ENCODE measurements at regions not wholly inside any gene's neighbourhood (a gene's known extent, or its start where the extent isn't known, plus 50 kb on each side); places are given as distances from the start of the nearest gene placed in this dataset.
A peak's percentile ranks its signal among the peaks of the same experiment; 100 is the strongest.

DNA sequence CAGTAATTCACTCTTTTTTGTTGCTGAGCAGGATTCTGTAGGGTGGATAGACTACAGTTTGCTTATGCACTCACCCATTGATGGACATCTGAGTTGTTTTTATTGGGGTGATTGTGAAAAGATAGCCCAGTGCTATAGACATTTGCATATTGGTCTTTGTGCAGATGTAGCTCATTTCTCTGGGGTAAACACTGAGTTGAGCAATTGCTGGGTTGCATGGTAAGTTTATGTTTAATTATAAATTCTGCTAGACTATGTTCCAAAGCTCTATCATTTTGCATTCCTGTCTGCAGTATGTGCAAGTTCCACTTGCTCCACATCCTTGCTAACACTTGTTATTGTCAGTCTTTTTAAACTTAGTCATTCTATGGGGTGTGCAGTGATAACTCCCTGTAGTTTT, 65.4 kb upstream of the RFLNA start:
- intact Hi-C loops (cut with micrococcal nuclease): no loop called here
- no peak overlapping the region for H3K4me3 Mint-ChIP-seq
- peaks cover 35% of the 10 kb centered on the region for H3K4me1 Mint-ChIP-seq (ENCODE audit: low read depth)
- H3K27ac Mint-ChIP-seq: no peak overlapping the region
- H3K36me3 Mint-ChIP-seq (ENCODE audit: low read depth): no peaks in the 10 kb centered on the region
- H3K27me3 Mint-ChIP-seq: peaks cover 23% of the 10 kb centered on the region
- H3K9me3 Mint-ChIP-seq: peaks cover 13% of the 10 kb centered on the region

DNA sequence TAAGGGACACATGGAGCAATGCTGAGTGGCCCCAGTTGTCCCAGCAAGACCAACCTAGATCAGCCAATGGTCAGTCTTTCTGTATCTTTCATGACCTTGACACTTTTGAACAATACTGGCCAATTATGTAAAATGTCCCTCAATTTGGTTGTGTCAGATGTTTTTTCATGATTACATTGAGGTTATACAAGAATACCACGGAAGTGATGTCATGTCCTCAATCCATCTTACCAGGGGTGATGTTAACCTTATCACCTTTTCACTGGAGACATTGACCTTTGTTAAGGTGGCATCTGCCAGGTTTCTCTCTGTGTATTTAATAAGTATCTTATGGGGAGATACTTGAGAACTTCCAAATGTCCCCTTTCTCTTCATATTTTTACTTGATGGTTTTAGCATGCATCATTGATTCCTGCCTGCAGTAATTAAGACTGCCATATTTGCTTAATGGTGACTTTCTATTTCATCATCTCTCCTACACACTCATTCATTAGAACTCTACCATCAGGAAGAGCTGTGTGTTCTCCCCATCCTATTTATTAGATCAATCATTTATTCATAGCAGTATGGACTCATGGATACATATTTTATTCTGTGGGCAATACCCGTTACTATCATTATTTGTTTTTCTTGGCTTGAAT, 64.7 kb upstream of the RFLNA start:
- peaks cover 20% of the 10 kb centered on the region for H3K9me3 Mint-ChIP-seq

DNA sequence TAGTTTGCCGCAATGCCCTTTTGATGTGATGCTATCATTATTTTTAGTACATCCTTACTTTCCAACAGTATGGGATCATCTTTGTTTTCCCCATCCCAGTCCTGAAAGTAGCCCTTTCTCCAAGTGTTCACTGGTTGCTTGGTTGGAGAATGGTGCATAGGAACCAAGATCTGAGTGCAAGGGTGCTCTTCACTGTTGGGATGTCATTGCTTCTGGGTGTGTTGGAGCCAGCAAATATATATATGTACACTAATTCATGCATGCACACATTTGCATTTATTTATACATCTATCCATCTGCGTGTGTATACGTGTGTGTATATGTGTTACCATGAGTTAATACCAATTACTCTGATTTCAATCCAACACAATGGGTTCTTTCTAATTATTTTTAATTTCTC, 64.1 kb upstream of the RFLNA start:
- H3K4me1 Mint-ChIP-seq (ENCODE audit: low read depth): peaks cover 46% of the 10 kb centered on the region
- H3K9me3 Mint-ChIP-seq: peaks cover 22% of the 10 kb centered on the region
- H3K27me3 Mint-ChIP-seq: peaks cover 17% of the 10 kb centered on the region
- H3K4me3 Mint-ChIP-seq: no peak overlapping the region
- no peak overlapping the region for H3K27ac Mint-ChIP-seq
- no peaks in the 10 kb centered on the region for H3K36me3 Mint-ChIP-seq (ENCODE audit: low read depth)
- intact Hi-C loops (cut with micrococcal nuclease): no loop called here

More for the DNA sequence above, 64.7 kb upstream of the RFLNA start:
- no peak overlapping the region for H3K27ac Mint-ChIP-seq
- no peaks in the 10 kb centered on the region for H3K36me3 Mint-ChIP-seq (ENCODE audit: low read depth)
- peaks cover 20% of the 10 kb centered on the region for H3K27me3 Mint-ChIP-seq
- intact Hi-C loops (cut with micrococcal nuclease): no loop called here
- H3K4me1 Mint-ChIP-seq (ENCODE audit: low read depth): peaks cover 42% of the 10 kb centered on the region
- H3K4me3 Mint-ChIP-seq: no peak overlapping the region

DNA sequence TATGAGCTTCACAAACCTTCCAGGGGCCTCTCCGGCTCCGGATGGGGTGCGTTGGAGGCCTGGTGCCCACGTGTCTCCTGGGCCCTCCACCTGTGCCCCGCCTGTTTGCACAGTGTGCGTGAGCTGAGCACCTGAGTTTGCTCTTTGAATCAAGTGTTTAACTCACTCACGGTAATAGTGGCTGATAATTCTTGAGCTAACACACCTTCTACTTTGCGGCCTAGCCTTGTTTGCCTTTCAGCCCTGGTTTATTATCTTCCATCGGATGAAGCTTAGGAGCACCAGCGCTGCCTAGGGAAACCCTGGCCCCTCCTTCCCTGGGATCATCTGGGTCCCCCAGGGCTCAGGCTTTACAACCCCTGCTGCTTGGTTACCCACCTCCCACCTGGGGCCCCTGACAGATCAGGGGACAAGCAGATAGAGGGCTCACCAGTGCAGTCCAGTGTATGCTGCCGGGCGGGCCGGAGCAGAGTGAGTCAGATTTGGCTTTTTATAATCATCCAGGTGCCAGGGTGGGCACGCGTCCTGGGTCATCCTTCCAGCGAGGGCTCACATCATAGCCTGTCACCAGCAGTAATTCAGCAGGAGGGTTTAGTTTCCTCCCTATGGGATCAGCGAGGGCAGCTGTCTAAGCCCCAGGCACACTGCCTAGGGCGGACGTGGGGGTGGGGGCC, 62.8 kb upstream of the RFLNA start:
- no peak overlapping the region for H3K27ac Mint-ChIP-seq
- intact Hi-C loops (cut with micrococcal nuclease): no loop called here
- H3K9me3 Mint-ChIP-seq: peaks cover 22% of the 10 kb centered on the region
- H3K4me3 Mint-ChIP-seq: no peak overlapping the region
- peaks cover 13% of the 10 kb centered on the region for H3K27me3 Mint-ChIP-seq
- peaks cover 46% of the 10 kb centered on the region for H3K4me1 Mint-ChIP-seq (ENCODE audit: low read depth)
- no peaks in the 10 kb centered on the region for H3K36me3 Mint-ChIP-seq (ENCODE audit: low read depth)

DNA sequence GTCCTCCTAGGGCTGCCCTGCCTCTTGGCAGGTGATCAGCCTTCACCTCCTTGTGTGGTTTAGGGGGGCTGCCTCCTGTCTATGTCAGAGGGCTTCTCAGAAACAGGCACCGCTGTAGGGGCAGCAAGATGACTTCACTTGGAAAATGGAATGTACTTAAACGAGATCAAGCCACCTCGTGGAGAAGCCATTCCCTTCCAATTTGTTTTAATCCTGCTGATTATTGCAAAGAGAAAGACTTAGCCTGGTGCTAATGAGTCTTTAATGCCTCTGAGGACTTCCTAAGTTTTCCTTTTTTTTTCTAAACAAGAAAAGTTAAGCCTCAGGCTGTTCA, 62.3 kb upstream of the RFLNA start:
- H3K36me3 Mint-ChIP-seq (ENCODE audit: low read depth): no peaks in the 10 kb centered on the region
- peaks cover 22% of the 10 kb centered on the region for H3K9me3 Mint-ChIP-seq
- H3K4me1 Mint-ChIP-seq (ENCODE audit: low read depth): peaks cover 44% of the 10 kb centered on the region
- H3K4me3 Mint-ChIP-seq: no peak overlapping the region
- intact Hi-C loops (cut with micrococcal nuclease): no loop called here
- H3K27me3 Mint-ChIP-seq: peaks cover 13% of the 10 kb centered on the region
- no peak overlapping the region for H3K27ac Mint-ChIP-seq

DNA sequence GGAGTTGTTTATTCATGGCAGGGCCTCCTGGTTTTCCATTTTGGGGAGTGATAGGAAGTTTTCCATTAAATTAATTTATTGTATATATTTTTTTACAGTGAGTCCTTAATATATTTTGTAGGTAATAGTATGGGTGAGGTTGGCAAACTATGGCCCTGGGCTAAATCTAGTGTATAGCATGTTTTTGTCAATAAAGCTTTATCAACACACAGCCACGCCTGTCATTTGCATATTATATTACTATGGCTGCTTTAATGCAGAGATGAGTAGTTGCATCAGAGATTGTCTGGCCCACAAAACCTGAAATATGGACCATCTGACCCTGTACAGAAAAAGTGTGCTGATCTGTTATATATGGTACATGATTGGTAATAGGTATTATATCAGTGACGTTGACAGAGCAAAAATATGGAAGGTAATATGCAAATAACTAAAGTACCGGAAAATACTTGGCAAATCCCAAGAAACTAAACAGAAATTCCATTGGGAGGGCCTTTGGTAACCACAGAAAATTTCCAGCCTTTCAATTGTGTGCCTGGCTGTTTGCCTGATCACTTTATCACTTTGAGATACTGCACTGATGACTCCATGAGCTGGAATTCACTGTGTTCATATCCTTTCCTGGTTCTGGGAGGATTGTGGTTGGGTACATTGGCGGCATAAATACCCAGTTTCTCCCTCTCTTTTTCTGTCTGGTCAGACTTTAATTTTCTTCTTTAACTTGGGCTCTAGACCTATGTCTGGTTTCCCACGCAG, 61.7 kb upstream of the RFLNA start:
- Mint-ChIP-seq H3K36me3 (ENCODE audit: low read depth) (no peaks in the 10 kb centered on the region), H3K9me3 (peaks cover 22% of the 10 kb centered on the region)
- intact Hi-C loops (cut with micrococcal nuclease): no loop called here

DNA sequence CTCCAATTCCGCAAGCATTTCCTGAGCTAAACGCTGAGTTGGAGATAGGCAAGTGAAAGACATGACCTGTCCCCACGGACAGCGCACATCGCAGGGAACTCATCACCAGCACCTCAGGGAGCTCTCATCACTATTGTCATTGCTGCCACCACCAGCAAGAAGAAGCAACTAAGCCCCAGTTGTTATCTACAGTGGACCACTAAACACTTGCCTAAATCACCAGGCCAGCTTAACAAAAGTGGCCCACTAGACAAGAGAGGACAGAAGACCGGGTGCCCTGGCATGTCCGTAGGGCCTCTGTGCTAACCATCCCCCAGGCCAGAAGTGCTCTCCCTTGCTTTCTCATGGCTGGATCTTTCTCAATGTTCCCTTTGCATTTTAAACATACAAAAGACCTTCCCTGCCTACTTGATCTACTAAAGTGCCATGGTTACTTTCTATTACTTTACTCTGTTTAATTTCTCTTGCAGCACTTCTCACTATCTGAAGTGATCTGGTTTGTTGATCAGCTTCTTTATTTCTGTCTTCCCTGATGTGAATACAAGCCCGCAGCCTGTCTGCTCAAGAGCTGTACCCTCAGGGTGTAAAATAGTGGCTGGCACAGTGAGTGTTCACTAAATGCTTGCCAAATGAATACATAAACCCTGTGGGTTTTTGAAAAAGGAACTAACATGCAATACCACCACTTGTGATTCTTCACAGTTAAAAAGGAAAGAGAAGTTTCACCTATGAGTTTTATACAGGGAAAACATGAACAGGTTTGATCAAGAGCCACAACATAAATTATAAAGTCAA, 60.9 kb upstream of the RFLNA start:
- peaks cover 5% of the 10 kb centered on the region for H3K27me3 Mint-ChIP-seq
- H3K4me1 Mint-ChIP-seq (ENCODE audit: low read depth): peaks cover 34% of the 10 kb centered on the region

More for the DNA sequence above, 61.7 kb upstream of the RFLNA start:
- no peak overlapping the region for H3K4me3 Mint-ChIP-seq
- peak overlapping the region; percentile 52 for H3K27ac Mint-ChIP-seq
- H3K4me1 Mint-ChIP-seq (ENCODE audit: low read depth): peaks cover 39% of the 10 kb centered on the region
- H3K27me3 Mint-ChIP-seq: peaks cover 9% of the 10 kb centered on the region

DNA sequence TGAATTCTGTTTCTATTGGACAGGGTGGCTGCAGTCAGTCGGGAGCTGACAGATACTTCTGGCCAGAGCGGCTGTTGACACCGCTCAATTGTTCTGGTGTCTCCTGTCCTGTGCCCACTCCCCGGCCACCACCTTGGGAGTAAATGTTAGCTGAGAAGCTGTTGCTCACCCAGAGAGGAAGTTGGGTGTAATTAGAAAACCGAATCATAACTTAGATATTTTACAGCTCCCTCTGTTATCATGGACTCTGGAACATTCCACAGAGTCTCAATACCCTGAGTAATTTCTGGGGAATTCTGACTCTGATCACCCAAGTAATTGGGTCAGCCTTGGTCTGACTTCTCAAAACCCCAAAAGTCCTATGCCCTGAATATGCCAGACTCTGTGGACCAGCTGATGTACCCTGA, 58.3 kb upstream of the RFLNA start:
- peaks cover 2% of the 10 kb centered on the region for H3K27me3 Mint-ChIP-seq
- H3K27ac Mint-ChIP-seq: no peak overlapping the region
- H3K9me3 Mint-ChIP-seq: peaks cover 31% of the 10 kb centered on the region
- H3K4me3 Mint-ChIP-seq: no peak overlapping the region
- peaks cover 10% of the 10 kb centered on the region for H3K36me3 Mint-ChIP-seq (ENCODE audit: low read depth)
- peaks cover 33% of the 10 kb centered on the region for H3K4me1 Mint-ChIP-seq (ENCODE audit: low read depth)
- intact Hi-C loops (cut with micrococcal nuclease): no loop called here

More for the DNA sequence above, 60.9 kb upstream of the RFLNA start:
- Mint-ChIP-seq H3K9me3 (peaks cover 22% of the 10 kb centered on the region), H3K36me3 (ENCODE audit: low read depth) (no peaks in the 10 kb centered on the region), H3K4me3 (no peak overlapping the region), H3K27ac (peak overlapping the region; percentile 52)
- intact Hi-C loops (cut with micrococcal nuclease): no loop called here

DNA sequence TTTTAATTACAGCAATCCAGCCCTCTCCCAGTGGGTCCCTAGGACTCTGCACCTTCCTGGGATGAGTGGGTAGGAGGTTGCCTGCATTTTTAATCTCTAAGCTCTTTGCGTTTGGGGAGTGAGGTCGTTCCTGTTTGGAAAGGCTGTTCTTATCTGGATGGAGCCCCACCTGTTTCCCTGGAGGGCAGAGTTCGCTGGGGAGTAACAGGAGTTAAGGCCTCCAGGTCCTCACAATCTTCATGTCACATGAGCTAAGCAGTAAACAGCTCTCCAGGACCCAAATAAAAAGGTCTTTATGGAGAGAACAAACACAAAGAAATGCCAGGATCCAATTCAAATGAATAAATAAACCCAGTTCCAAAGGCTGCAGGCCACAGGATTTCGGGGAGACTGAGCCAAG, 56.0 kb upstream of the RFLNA start:
- Mint-ChIP-seq H3K27ac (no peak overlapping the region), H3K4me3 (no peak overlapping the region), H3K9me3 (peaks cover 31% of the 10 kb centered on the region), H3K27me3 (peaks cover 3% of the 10 kb centered on the region), H3K4me1 (ENCODE audit: low read depth) (peaks cover 49% of the 10 kb centered on the region), H3K36me3 (ENCODE audit: low read depth) (peaks cover 10% of the 10 kb centered on the region)
- intact Hi-C loops (cut with micrococcal nuclease): no loop called here

DNA sequence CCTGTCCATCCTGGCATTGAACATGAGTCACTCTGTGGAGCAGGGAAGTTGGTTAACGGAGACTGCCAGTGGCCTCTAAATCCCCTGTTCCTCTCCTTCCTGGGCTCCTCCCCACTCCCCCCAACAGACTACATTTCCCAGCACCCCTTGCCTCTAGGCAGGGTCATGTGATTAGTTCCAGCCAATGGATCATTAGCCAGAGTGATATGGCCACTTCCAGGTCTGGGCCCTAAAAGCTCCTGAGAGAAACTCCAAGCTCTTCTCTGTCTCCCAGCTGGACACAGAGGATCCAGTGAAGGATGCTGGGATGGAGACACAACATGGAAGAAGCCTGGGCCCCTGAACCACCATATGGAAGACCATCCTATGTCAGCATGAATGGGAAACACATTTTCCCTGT, 54.4 kb upstream of the RFLNA start:
- H3K9me3 Mint-ChIP-seq: peaks cover 21% of the 10 kb centered on the region
- H3K36me3 Mint-ChIP-seq (ENCODE audit: low read depth): peaks cover 10% of the 10 kb centered on the region
- H3K4me3 Mint-ChIP-seq: no peak overlapping the region
- intact Hi-C loops (cut with micrococcal nuclease): no loop called here
- no peak overlapping the region for H3K27ac Mint-ChIP-seq
- H3K27me3 Mint-ChIP-seq: peaks cover 3% of the 10 kb centered on the region
- H3K4me1 Mint-ChIP-seq (ENCODE audit: low read depth): peaks cover 45% of the 10 kb centered on the region

DNA sequence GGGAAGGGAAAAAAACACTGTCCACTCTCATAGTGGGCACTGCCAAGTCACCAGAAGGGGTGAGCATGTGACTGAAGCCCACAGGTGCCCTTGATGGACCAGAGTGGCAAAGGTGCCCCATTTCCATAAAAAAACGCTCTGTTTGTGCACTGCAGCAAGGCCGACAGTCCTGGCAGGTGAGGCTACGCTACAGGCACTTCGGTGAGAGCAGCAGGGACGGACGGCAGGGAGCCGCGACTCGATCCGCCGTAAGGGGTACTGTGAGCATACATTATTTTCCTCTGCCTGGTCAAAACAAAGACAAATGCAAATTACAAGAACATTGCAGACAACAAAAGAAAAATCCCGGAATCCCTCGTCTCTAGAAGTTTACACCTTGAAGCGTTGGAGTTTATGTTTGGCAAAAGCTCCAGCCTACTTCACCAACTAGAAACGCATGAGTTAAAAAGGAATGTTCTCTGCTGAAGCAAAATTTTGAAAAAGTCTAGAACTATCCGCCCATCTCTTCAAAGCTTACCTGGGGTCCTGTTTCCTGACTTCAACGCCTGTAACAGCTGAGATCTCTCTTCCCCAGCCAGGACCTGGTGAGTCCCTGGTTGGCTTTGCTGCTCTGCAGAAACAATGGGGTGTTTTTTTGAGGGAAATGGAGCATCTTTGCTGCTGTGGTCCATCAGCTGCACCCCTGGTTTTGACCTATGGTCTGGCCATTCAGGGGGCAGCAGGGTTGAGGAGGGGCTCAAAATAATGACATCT, 52.9 kb upstream of the RFLNA start:
- Mint-ChIP-seq H3K27me3 (peaks cover 3% of the 10 kb centered on the region), H3K27ac (peak overlapping the region; percentile 31), H3K9me3 (peaks cover 29% of the 10 kb centered on the region), H3K4me1 (ENCODE audit: low read depth) (peaks cover 56% of the 10 kb centered on the region), H3K36me3 (ENCODE audit: low read depth) (peaks cover 10% of the 10 kb centered on the region), H3K4me3 (peak overlapping the region; percentile 27)
- intact Hi-C loops (cut with micrococcal nuclease): no loop called here

DNA sequence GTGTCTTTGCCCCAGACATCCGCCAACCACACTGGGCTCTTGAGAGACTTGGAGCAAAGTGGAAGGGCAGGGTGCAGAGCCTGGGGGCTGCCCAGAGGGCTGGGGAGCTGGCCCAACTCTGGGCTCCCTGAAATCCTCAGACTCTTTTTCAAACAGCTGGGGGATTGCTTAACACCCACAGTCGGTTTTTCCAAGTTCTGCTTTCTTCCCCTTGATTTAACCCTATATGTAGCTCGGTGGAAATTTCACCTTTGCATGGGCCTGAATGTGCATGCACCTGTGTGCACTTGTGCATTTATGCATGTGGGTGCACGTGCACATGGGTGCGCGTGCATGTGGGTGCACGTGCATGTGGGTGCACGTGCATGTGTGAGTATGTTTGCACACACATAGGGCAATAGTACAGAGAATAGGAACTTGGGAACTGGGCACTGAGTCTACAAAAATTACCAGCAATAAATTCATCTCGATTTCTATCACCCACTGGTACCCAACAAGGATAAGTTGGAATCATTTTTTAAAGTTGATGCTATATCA, 52.3 kb upstream of the RFLNA start:
- peaks cover 17% of the 10 kb centered on the region for H3K36me3 Mint-ChIP-seq (ENCODE audit: low read depth)
- intact Hi-C loops (cut with micrococcal nuclease): no loop called here
- H3K9me3 Mint-ChIP-seq: peaks cover 36% of the 10 kb centered on the region
- peak overlapping the region; percentile 27 for H3K4me3 Mint-ChIP-seq
- H3K27me3 Mint-ChIP-seq: peaks cover 3% of the 10 kb centered on the region
- H3K27ac Mint-ChIP-seq: peak overlapping the region; percentile 31
- H3K4me1 Mint-ChIP-seq (ENCODE audit: low read depth): peaks cover 56% of the 10 kb centered on the region

DNA sequence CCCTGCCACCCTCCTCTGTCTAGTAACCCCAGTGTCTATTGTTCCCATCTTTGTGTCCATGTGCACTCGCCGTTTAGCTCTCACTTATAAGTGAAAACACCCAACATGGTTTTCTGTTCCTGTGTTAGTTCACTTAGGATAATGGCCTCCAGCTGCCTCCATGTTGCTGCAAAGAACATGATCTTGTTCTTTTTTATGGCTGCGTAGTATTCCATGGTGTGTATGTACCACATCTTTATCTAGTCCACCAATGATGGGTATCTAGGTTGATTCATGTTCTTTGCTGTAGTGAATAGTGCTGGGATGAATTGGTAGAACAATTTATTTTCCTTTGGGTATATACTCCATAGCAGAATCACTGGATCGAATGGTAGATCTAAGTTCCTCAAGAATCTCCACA, 51.0 kb upstream of the RFLNA start:
- Mint-ChIP-seq H3K27ac (no peak overlapping the region), H3K36me3 (ENCODE audit: low read depth) (peaks cover 19% of the 10 kb centered on the region), H3K9me3 (peaks cover 38% of the 10 kb centered on the region), H3K4me3 (no peak overlapping the region), H3K27me3 (peaks cover 3% of the 10 kb centered on the region), H3K4me1 (ENCODE audit: low read depth) (peaks cover 59% of the 10 kb centered on the region)
- intact Hi-C loops (cut with micrococcal nuclease): no loop called here

Measured in dendritic cell treated with granulocyte-macrophage colony-stimulating factor and Interleukin-4, amounts not matched to agents 40 ng/mL and 50 ng/mL, for 4 days (primary cell).